ENCODE measurements at regions not wholly inside any gene's neighbourhood (a gene's known extent, or its start where the extent isn't known, plus 50 kb on each side); places are given as distances from the start of the nearest gene placed in this dataset.

DNA sequence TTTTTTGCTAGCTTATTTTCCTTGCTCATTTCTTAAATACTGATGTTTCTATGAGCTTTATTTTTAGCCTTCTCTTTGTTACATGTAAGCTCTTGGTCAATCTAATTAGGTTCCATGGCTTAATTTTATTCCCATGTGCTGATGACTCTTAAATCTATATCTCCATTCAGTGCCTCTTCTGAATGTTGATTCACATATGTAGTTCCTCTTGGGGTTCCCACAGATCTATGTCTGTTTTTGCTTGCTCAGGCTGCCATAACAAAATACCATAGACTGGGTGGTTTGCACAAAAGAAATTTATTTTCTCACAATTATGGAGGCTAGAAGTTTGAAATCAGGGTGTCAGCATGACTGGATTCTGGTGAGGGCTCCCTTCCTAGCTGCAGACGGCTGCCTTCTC, 58.3 kb upstream of the PLA2G4A start:
- Histone ChIP-seq H3K27me3 (ENCODE audit: insufficient read depth, poor library complexity, severe bottlenecking) (no peaks in the 10 kb centered on the region), H3K27ac (replicated peaks) (no peak overlapping the region), H3K4me3 (replicated peaks; ENCODE audit: insufficient read depth, low read length) (no peak overlapping the region)
- TF ChIP-seq, protein P1, sequence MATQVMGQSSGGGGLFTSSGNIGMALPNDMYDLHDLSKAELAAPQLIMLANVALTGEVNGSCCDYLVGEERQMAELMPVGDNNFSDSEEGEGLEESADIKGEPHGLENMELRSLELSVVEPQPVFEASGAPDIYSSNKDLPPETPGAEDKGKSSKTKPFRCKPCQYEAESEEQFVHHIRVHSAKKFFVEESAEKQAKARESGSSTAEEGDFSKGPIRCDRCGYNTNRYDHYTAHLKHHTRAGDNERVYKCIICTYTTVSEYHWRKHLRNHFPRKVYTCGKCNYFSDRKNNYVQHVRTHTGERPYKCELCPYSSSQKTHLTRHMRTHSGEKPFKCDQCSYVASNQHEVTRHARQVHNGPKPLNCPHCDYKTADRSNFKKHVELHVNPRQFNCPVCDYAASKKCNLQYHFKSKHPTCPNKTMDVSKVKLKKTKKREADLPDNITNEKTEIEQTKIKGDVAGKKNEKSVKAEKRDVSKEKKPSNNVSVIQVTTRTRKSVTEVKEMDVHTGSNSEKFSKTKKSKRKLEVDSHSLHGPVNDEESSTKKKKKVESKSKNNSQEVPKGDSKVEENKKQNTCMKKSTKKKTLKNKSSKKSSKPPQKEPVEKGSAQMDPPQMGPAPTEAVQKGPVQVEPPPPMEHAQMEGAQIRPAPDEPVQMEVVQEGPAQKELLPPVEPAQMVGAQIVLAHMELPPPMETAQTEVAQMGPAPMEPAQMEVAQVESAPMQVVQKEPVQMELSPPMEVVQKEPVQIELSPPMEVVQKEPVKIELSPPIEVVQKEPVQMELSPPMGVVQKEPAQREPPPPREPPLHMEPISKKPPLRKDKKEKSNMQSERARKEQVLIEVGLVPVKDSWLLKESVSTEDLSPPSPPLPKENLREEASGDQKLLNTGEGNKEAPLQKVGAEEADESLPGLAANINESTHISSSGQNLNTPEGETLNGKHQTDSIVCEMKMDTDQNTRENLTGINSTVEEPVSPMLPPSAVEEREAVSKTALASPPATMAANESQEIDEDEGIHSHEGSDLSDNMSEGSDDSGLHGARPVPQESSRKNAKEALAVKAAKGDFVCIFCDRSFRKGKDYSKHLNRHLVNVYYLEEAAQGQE (IDR thresholded peaks at IDR 0.05; ENCODE audit: insufficient replicate concordance, low read depth) = no peak
- TF ChIP-seq POLR2AphosphoS5 (IDR thresholded peaks at IDR 0.05; ENCODE audit: low read depth) (no peak), GABPA (IDR thresholded peaks at IDR 0.05; ENCODE audit: low read depth) (no peak), SPI1 (IDR thresholded peaks at IDR 0.05; ENCODE audit: borderline replicate concordance, low read depth) (no peak)
- TF ChIP-seq, protein P2, sequence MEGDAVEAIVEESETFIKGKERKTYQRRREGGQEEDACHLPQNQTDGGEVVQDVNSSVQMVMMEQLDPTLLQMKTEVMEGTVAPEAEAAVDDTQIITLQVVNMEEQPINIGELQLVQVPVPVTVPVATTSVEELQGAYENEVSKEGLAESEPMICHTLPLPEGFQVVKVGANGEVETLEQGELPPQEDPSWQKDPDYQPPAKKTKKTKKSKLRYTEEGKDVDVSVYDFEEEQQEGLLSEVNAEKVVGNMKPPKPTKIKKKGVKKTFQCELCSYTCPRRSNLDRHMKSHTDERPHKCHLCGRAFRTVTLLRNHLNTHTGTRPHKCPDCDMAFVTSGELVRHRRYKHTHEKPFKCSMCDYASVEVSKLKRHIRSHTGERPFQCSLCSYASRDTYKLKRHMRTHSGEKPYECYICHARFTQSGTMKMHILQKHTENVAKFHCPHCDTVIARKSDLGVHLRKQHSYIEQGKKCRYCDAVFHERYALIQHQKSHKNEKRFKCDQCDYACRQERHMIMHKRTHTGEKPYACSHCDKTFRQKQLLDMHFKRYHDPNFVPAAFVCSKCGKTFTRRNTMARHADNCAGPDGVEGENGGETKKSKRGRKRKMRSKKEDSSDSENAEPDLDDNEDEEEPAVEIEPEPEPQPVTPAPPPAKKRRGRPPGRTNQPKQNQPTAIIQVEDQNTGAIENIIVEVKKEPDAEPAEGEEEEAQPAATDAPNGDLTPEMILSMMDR (IDR thresholded peaks at IDR 0.05; ENCODE audit: insufficient read depth, low read length) = no peak
- no peak for DNase-seq (ENCODE audit: low read depth in 1 of 2, low spot score in 1 of 2)

DNA sequence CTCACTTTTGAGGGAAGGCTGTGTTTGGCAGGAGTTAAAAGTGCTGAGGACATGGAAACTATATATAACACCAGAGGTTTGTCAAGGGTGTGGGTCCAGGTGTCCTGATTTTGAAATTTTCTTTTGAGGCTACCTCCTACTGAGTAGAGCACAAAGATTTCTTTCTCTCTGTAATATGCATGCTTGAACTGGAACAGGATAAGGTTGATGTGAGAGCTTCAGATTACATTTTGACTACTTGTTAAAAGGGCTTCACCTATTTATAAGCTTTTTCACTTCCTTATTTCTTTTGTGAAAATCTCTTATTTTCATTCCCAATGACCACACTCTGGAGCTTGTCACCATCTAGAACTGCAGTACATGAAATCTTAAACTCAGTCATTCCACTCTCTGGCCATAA, 59.8 kb upstream of the PLA2G4A start:
- Histone ChIP-seq H3K27ac (replicated peaks) (no peak overlapping the region), H3K4me3 (replicated peaks; ENCODE audit: insufficient read depth, low read length) (no peak overlapping the region)

DNA sequence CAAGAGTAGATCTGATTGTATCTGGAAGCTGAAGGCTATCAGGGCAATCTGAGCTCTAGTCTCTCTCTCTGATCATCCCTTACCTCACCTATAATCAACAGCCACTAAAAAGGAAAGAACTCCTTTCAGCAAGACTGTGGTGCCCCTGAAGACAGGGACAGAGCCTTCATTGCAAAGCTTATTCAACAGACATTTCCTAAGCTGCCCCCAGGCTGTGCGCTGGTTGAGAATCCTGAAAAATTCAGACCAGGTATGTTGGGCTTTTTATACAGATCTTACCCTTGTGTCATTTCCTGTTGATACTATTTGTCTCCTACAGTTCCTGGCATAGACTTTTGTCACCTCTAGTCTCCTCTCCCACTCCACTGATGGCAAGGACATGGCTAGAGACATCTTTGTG, 63.3 kb upstream of the PLA2G4A start:
- DNase-seq (ENCODE audit: low read depth in 1 of 2, low spot score in 1 of 2) = no peak

More for the DNA sequence above, 59.8 kb upstream of the PLA2G4A start:
- H3K27me3 ChIP-seq (ENCODE audit: insufficient read depth, poor library complexity, severe bottlenecking) = no peaks in the 10 kb centered on the region
- TF ChIP-seq, protein P1 (IDR thresholded peaks at IDR 0.05; ENCODE audit: insufficient replicate concordance, low read depth) = no peak
- TF ChIP-seq POLR2AphosphoS5 (IDR thresholded peaks at IDR 0.05; ENCODE audit: low read depth) (no peak), GABPA (IDR thresholded peaks at IDR 0.05; ENCODE audit: low read depth) (no peak), SPI1 (IDR thresholded peaks at IDR 0.05; ENCODE audit: borderline replicate concordance, low read depth) (no peak)
- TF ChIP-seq, protein P2 (IDR thresholded peaks at IDR 0.05; ENCODE audit: insufficient read depth, low read length) = no peak
- no peak for DNase-seq (ENCODE audit: low read depth in 1 of 2, low spot score in 1 of 2)

More for the DNA sequence above, 63.3 kb upstream of the PLA2G4A start:
- Histone ChIP-seq H3K27me3 (ENCODE audit: insufficient read depth, poor library complexity, severe bottlenecking) (no peaks in the 10 kb centered on the region), H3K4me3 (replicated peaks; ENCODE audit: insufficient read depth, low read length) (no peak overlapping the region), H3K27ac (replicated peaks) (no peak overlapping the region)
- TF ChIP-seq GABPA (IDR thresholded peaks at IDR 0.05; ENCODE audit: low read depth) (no peak), POLR2AphosphoS5 (IDR thresholded peaks at IDR 0.05; ENCODE audit: low read depth) (no peak), SPI1 (IDR thresholded peaks at IDR 0.05; ENCODE audit: borderline replicate concordance, low read depth) (no peak)
- TF ChIP-seq, protein P2 (IDR thresholded peaks at IDR 0.05; ENCODE audit: insufficient read depth, low read length) = no peak
- TF ChIP-seq, protein P1 (IDR thresholded peaks at IDR 0.05; ENCODE audit: insufficient replicate concordance, low read depth) = no peak

All from HL-60 (cell line).